ENCODE measurements at regions not wholly inside any gene's neighbourhood (a gene's known extent, or its start where the extent isn't known, plus 50 kb on each side); places are given as distances from the start of the nearest gene placed in this dataset.

DNA sequence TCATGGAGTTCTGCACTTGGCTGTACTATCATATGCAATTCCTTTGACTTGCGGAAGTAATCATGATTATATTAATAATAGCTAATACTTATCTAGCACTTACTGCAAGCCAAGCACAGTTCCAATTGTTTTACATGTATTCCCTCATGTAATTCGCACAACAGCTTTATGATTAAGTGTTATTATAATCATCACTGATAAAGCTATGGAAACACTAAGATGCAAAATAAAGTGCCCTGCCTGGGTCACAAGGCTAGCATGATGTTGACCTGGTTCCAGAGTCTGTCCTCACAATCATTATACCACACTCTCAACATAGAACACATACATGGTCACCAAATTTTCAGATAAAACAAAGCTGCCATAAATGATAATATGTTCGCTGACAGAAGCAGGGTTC, 234.6 kb downstream of the FMR1NB start:
- Histone ChIP-seq H3K27ac (no peak overlapping the region), H3K9me3 (no peaks in the 10 kb centered on the region), H3K4me1 (no peaks in the 10 kb centered on the region), H3K4me3 (no peak overlapping the region), H3K36me3 (no peaks in the 10 kb centered on the region), H3K27me3 (no peaks in the 10 kb centered on the region)
- TF ChIP-seq POLR2A (IDR thresholded peaks at IDR 0.05) = no peak
- TF ChIP-seq, protein P1, sequence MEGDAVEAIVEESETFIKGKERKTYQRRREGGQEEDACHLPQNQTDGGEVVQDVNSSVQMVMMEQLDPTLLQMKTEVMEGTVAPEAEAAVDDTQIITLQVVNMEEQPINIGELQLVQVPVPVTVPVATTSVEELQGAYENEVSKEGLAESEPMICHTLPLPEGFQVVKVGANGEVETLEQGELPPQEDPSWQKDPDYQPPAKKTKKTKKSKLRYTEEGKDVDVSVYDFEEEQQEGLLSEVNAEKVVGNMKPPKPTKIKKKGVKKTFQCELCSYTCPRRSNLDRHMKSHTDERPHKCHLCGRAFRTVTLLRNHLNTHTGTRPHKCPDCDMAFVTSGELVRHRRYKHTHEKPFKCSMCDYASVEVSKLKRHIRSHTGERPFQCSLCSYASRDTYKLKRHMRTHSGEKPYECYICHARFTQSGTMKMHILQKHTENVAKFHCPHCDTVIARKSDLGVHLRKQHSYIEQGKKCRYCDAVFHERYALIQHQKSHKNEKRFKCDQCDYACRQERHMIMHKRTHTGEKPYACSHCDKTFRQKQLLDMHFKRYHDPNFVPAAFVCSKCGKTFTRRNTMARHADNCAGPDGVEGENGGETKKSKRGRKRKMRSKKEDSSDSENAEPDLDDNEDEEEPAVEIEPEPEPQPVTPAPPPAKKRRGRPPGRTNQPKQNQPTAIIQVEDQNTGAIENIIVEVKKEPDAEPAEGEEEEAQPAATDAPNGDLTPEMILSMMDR (IDR thresholded peaks at IDR 0.05) = no peak
- no peak for DNase-seq

DNA sequence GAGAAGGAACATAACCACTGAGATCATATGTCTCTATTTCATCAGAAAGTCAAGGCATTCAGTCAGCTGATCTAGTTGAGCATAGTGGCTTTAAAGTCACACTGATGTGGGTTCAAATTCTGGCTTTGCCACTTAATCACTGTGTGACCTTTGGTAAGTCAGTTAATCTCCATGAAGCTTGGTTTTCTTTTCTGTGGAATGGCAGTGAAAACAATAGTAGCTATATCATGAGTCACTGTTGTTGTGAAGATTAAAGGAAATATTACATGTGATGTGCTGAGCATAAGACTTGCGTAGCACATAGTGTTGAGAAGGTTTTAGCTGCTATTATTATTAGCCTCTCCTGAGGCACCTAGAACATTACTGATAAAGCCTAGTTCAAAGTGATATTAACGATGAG, 242.2 kb downstream of the FMR1NB start:
- Histone ChIP-seq H3K4me3 (no peak overlapping the region), H3K27ac (no peak overlapping the region), H3K36me3 (no peaks in the 10 kb centered on the region), H3K27me3 (no peaks in the 10 kb centered on the region), H3K4me1 (no peaks in the 10 kb centered on the region), H3K9me3 (no peaks in the 10 kb centered on the region)
- no peak for TF ChIP-seq POLR2A (IDR thresholded peaks at IDR 0.05)
- TF ChIP-seq, protein P1 (IDR thresholded peaks at IDR 0.05) = no peak
- no peak for DNase-seq

DNA sequence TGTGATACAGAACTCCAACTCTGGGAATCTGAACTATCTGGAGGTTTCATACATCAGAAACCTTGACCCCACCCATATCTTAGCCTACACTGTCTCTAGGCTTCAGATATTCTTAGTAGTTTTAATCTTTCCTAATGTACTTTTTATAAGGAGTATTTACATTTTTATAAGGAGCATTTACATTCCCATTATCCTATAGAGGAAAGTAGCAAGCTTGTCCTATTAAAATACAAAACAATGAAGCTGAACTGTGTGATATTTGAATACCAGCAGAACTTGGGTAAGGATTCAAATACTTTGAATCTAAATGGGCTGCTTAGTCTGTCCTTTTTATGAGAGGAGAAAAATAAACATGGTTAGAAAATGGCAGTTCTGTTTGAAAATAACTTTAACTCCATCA, 247.4 kb downstream of the FMR1NB start:
- Histone ChIP-seq H3K27me3 (no peaks in the 10 kb centered on the region), H3K4me1 (no peaks in the 10 kb centered on the region), H3K9me3 (no peaks in the 10 kb centered on the region), H3K36me3 (no peaks in the 10 kb centered on the region), H3K27ac (no peak overlapping the region), H3K4me3 (no peak overlapping the region)
- no peak for DNase-seq
- TF ChIP-seq, protein P1 (IDR thresholded peaks at IDR 0.05) = no peak

DNA sequence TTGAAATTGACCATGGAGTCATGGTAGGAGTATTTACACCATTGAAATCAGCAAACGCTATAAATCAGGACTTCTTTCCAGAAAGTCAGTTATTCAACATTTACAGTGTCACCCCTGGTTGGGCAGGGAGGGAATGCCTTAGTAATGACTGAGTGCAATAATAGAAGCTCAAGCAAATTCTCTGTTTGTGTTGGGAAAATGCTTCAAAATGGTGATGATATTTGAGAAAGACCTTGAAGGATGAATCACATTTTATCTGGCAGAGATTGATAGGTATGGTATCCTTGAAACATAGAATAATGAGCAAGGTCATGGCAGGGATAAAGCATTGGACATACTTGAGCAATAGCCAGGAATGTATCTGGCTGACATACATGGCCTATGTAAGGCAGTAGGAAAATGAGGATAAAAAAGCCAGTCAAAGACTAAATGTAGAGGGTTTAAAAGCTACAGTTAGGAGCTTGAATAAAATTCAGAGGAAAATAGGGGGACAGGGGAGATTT, 248.7 kb downstream of the FMR1NB start:
- Histone ChIP-seq H3K4me3 (no peak overlapping the region), H3K4me1 (no peaks in the 10 kb centered on the region), H3K27me3 (no peaks in the 10 kb centered on the region), H3K9me3 (no peaks in the 10 kb centered on the region), H3K27ac (no peak overlapping the region), H3K36me3 (no peaks in the 10 kb centered on the region)
- DNase-seq = no peak
- TF ChIP-seq, protein P1 (IDR thresholded peaks at IDR 0.05) = no peak
- no peak for TF ChIP-seq POLR2A (IDR thresholded peaks at IDR 0.05)

DNA sequence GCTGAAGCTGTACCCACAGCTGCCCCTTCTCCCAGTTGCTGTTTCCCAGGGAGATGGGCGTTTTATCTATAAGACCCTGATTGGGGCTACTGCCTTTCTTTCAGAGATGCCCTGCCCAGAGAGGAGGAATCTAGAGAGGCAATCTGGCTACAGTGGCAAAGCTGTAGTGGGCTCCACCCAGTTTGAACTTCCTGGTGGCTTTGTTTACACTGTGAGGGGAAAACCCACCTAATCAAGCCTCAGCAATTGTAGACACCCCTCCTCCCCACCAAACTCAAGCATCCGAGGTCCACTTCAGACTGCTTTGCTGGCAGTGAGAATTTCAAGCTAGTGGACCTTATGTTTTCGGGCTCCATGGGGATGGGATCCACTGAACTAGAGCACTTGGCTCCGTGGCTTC, 240.4 kb upstream of the AFF2 start:
- Histone ChIP-seq H3K27ac (no peak overlapping the region), H3K27me3 (no peaks in the 10 kb centered on the region), H3K9me3 (peaks cover 0 to 2% (median 0%) of the 10 kb centered on the region in 4 donors), H3K4me3 (no peak overlapping the region), H3K4me1 (no peaks in the 10 kb centered on the region), H3K36me3 (no peaks in the 10 kb centered on the region)
- DNase-seq = no peak
- TF ChIP-seq, protein P1 (IDR thresholded peaks at IDR 0.05) = no peak
- no peak for TF ChIP-seq POLR2A (IDR thresholded peaks at IDR 0.05)

DNA sequence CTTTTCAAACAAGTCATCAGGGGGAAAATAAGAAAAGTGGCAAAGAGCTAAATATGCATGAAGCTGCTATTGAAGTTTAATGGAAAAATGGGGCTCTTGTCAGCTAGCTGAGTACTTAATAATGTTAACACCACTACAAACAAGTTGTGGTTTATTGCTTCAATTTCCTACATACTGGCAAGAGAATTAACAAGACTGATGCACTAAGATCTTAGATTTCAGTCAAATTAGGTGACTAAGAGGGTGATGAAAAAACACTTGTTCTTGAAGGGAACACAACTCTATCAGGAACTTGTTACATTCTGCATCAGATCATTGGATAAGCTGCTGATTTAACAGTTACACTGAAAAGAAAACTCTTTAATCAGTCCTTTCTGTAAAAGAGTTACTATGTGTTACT, 234.6 kb upstream of the AFF2 start:
- TF ChIP-seq, protein P1 (IDR thresholded peaks at IDR 0.05) = no peak
- no peak for TF ChIP-seq POLR2A (IDR thresholded peaks at IDR 0.05)
- H3K27ac ChIP-seq = no peak overlapping the region
- H3K9me3 ChIP-seq = no peaks in the 10 kb centered on the region
- no peak overlapping the region for H3K4me3 ChIP-seq
- H3K4me1 ChIP-seq = no peaks in the 10 kb centered on the region
- DNase-seq = no peak
- no peaks in the 10 kb centered on the region for H3K27me3 ChIP-seq
- H3K36me3 ChIP-seq = no peaks in the 10 kb centered on the region

Measured in Peyer's patch (tissue), 4 donors.